Neutrophil (primary cell): ENCODE measurements at regions not wholly inside any gene's neighbourhood (a gene's known extent, or its start where the extent isn't known, plus 50 kb on each side); places are given as distances from the start of the nearest gene placed in this dataset.

ENCODE experiments used
- H3K27ac ChIP-seq: fragments of 200-600 bp; sonication (generic); 2 replicates; pipeline ENCODE4 v1.5.1; 2016; ENCODE audit warnings: mild to moderate bottlenecking, moderate library complexity
- H3K27me3 ChIP-seq: fragments of 200-600 bp; sonication (generic); 2 replicates; pipeline ENCODE4 v1.6.0; 2016; ENCODE audit warnings: mild to moderate bottlenecking
- H3K36me3 ChIP-seq: fragments of 200-600 bp; sonication (generic); 2 replicates; pipeline ENCODE4 v1.5.1; 2017
- H3K4me1 ChIP-seq, 2 experiments: fragments of 200-600 bp in 1 of 2; sonication (generic) in 1 of 2; 1 replicate in 1 of 2; 2 replicates in 1 of 2; pipeline versions ENCODE4 v1.5.1 to v1.6.1; 2013 to 2016; ENCODE audit warnings: low read depth in 1 of 2, low read length in 1 of 2, mild to moderate bottlenecking in 1 of 2, moderate library complexity in 1 of 2; ENCODE audit not compliant: control insufficient read depth in 1 of 2, insufficient read depth in 1 of 2
- H3K4me3 ChIP-seq, 2 experiments: fragments of 200-600 bp in 1 of 2; sonication (generic) in 1 of 2; 1 replicate in 1 of 2; 2 replicates in 1 of 2; pipeline ENCODE4 v1.5.1; 2013 to 2016; ENCODE audit warnings: low read depth in 1 of 2, low read length in 1 of 2, mild to moderate bottlenecking in 1 of 2, moderate library complexity in 1 of 2
- H3K9me3 ChIP-seq: fragments of 200-600 bp; sonication (generic); 2 replicates; pipeline ENCODE4 v1.5.1; 2016
- CTCF ChIP-seq: fragments of 200-600 bp; sonication (generic); IDR thresholded peaks from 2 replicates; pipeline ENCODE4 v1.5.1; 2016; ENCODE audit warnings: antibody characterized with exemption

DNA sequence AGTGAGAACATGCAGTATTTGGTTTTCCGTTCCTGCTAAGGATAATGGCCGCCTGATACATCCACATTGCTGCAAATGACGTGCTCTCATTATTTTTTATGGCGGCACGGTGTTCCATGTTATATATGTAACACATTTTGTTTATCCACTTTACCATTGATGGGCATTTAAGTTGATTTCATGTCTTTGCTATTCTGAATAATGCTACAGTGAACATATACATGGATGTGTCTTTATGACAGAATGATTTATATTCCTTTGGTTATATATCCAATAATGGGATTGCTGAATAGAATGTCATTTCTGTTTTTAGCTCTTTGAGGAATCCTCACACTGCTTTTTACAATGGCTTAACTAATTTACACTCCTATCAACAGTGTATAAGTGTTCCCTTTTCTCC, 1223.2 kb downstream of the RAPGEF2 start:
- Histone ChIP-seq H3K36me3 (no peaks in the 10 kb centered on the region), H3K9me3 (no peaks in the 10 kb centered on the region), H3K27ac (no peak overlapping the region), H3K27me3 (no peaks in the 10 kb centered on the region), H3K4me3 (no peak overlapping the region), H3K4me1 (no peaks in the 10 kb centered on the region)
- TF ChIP-seq CTCF = no peak

DNA sequence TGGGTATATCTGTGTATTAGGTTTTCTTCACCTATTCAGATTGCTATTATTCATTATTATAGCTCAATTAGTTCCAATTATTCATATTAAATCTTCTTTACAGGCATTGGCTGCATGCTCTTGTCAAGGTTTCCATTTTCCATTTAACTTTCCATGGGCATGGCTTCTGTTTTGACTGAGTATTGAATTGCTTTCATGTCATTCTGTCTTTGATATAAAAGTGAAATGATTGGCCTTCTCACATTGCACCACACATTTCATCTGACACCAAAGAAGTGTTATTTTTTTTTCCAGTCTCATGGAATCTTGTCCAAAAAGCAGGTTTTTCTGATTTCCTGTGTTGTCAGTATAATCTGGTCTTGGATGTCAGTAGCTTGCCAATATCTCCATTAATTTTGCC, 1244.3 kb downstream of the RAPGEF2 start:
- no peak for TF ChIP-seq CTCF
- Histone ChIP-seq H3K27me3 (no peaks in the 10 kb centered on the region), H3K36me3 (no peaks in the 10 kb centered on the region), H3K4me3 (no peak overlapping the region), H3K4me1 (no peaks in the 10 kb centered on the region), H3K27ac (no peak overlapping the region), H3K9me3 (no peaks in the 10 kb centered on the region)

DNA sequence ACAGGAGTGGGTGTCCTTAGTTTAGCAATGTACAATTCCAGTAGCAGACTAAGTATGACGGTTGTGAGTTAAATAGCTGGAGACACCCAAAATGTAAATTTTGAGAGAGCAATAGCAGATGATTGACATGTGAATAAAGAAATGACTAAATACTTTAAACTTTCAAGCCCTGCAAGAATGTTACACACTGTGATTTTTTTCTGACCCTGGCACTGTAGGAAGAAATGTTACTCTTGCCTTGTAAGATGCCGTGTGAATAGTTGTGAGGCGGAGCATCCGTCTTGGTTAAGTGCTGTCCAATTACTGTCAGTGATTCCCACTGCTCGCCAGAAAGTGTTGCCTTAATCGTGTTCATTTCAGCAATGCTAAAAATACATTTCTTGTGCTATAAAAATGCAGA, 1248.1 kb downstream of the RAPGEF2 start:
- TF ChIP-seq CTCF = no peak
- Histone ChIP-seq H3K27me3 (no peaks in the 10 kb centered on the region), H3K36me3 (no peaks in the 10 kb centered on the region), H3K9me3 (no peaks in the 10 kb centered on the region), H3K4me1 (no peaks in the 10 kb centered on the region), H3K27ac (no peak overlapping the region), H3K4me3 (no peak overlapping the region)

DNA sequence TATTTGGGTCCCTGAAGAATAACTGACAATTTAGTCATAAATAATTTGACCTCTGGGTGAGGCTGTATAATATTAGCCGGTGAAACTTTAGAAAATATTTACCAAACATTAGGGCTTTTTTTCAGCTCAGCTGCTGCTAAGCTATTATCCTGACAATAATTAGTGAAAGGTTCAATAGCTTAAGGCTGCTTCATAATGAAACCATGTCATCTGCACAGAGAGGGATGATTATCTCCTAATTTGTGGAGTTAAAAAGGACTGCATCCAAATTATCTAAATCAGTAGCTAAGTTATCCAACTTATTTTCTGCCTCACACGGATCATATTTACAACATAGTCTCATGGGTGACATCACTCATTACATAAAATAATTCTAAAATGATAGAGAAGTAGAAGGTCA, 1249.8 kb downstream of the RAPGEF2 start:
- Histone ChIP-seq H3K4me1 (no peaks in the 10 kb centered on the region), H3K4me3 (no peak overlapping the region), H3K9me3 (no peaks in the 10 kb centered on the region), H3K27me3 (no peaks in the 10 kb centered on the region), H3K36me3 (no peaks in the 10 kb centered on the region), H3K27ac (no peak overlapping the region)
- TF ChIP-seq CTCF = no peak

DNA sequence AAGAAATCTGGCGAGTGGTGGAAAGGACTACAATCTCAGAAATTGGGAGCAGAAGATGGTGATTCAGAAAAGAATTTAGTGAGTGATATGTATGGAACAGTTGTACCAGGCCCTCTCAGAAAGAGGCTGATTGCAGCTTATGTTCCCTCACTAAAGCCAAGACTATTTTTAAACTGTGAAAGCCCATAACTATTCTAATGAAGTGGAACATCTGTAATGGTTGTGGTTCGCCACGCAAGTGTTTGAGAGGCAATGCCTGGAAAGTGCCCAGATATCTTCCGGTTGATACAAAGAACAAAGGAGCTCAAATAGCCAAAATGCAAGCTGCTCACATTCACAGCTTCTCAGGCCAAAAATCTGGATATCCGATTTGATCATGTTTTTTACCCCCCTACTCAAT, 1250.7 kb downstream of the RAPGEF2 start:
- no peaks in the 10 kb centered on the region for H3K36me3 ChIP-seq
- H3K4me3 ChIP-seq = no peak overlapping the region
- no peak for TF ChIP-seq CTCF
- H3K4me1 ChIP-seq = no peaks in the 10 kb centered on the region
- H3K9me3 ChIP-seq = no peaks in the 10 kb centered on the region
- H3K27me3 ChIP-seq = no peaks in the 10 kb centered on the region
- no peak overlapping the region for H3K27ac ChIP-seq

DNA sequence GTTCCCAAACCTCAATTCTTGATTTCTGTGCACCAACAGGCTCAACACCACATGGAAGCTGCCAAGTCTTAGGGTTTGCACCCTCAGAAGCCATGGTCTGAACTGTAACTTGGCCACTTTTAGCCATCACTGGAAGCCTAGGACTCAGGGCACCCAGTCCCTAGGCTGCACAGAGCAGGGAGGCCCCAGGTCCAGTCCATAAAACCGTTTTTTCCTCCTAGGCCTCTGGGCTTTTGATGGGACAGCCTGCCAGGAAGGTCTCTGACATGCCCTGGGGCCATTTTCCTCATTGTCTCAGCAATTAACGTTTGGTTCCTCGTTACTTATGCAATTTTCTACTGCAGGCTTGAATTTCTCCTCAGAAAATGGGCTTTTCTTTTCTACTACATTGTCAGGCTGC, 1259.6 kb downstream of the RAPGEF2 start:
- no peaks in the 10 kb centered on the region for H3K9me3 ChIP-seq
- no peaks in the 10 kb centered on the region for H3K36me3 ChIP-seq
- H3K4me1 ChIP-seq = no peaks in the 10 kb centered on the region
- no peak overlapping the region for H3K4me3 ChIP-seq
- H3K27me3 ChIP-seq = no peaks in the 10 kb centered on the region
- no peak overlapping the region for H3K27ac ChIP-seq
- no peak for TF ChIP-seq CTCF
